ENCODE measurements at regions not wholly inside any gene's neighbourhood (a gene's known extent, or its start where the extent isn't known, plus 50 kb on each side); places are given as distances from the start of the nearest gene placed in this dataset.

GRCh38 chrX:39927380-39927779 lies 170.4 kb downstream of the BCOR start:
- Mint-ChIP-seq H3K4me3 (no peak overlapping the region), H3K9me3 (no peaks in the 10 kb centered on the region), H3K27me3 (no peaks in the 10 kb centered on the region), H3K36me3 (ENCODE audit: low read depth) (no peaks in the 10 kb centered on the region), H3K27ac (no peak overlapping the region), H3K4me1 (peaks cover 3% of the 10 kb centered on the region)
- DNase-seq: no peak
- intact Hi-C loops (cut with micrococcal nuclease): no loop called here

- peaks cover 3% of the 10 kb centered on the region for H3K4me1 Mint-ChIP-seq
- intact Hi-C loops (cut with micrococcal nuclease): no loop called here
- H3K36me3 Mint-ChIP-seq (ENCODE audit: low read depth): no peaks in the 10 kb centered on the region
- H3K4me3 Mint-ChIP-seq: no peak overlapping the region
- H3K27me3 Mint-ChIP-seq: no peaks in the 10 kb centered on the region
- no peak overlapping the region for H3K27ac Mint-ChIP-seq
- no peaks in the 10 kb centered on the region for H3K9me3 Mint-ChIP-seq
- DNase-seq: no peak
Measured at GRCh38 chrX:39928704-39929378, 168.9 kb downstream of the BCOR start.

GRCh38 chrX:39929379-39930025 lies 168.3 kb downstream of the BCOR start:
- Mint-ChIP-seq H3K9me3 (no peaks in the 10 kb centered on the region), H3K27ac (no peak overlapping the region), H3K4me1 (peaks cover 3% of the 10 kb centered on the region), H3K36me3 (ENCODE audit: low read depth) (no peaks in the 10 kb centered on the region), H3K27me3 (no peaks in the 10 kb centered on the region), H3K4me3 (no peak overlapping the region)
- DNase-seq: no peak
- intact Hi-C loops (cut with micrococcal nuclease): no loop called here

- DNase-seq: no peak
- H3K4me3 Mint-ChIP-seq: no peak overlapping the region
- H3K9me3 Mint-ChIP-seq: no peaks in the 10 kb centered on the region
- no peaks in the 10 kb centered on the region for H3K36me3 Mint-ChIP-seq (ENCODE audit: low read depth)
- no peaks in the 10 kb centered on the region for H3K27me3 Mint-ChIP-seq
- no peaks in the 10 kb centered on the region for H3K4me1 Mint-ChIP-seq
- H3K27ac Mint-ChIP-seq: no peak overlapping the region
- intact Hi-C loops (cut with micrococcal nuclease): no loop called here
Measured at GRCh38 chrX:39930786-39931528, 166.8 kb downstream of the BCOR start.

- Mint-ChIP-seq H3K9me3 (no peaks in the 10 kb centered on the region), H3K4me3 (no peak overlapping the region), H3K27me3 (no peaks in the 10 kb centered on the region), H3K4me1 (no peaks in the 10 kb centered on the region), H3K27ac (no peak overlapping the region), H3K36me3 (ENCODE audit: low read depth) (no peaks in the 10 kb centered on the region)
- intact Hi-C loops (cut with micrococcal nuclease): no loop called here
- no peak for DNase-seq
Measured at GRCh38 chrX:39931529-39932282, 166.1 kb downstream of the BCOR start.

- Mint-ChIP-seq H3K36me3 (ENCODE audit: low read depth) (no peaks in the 10 kb centered on the region), H3K9me3 (no peaks in the 10 kb centered on the region), H3K4me3 (no peak overlapping the region)
Measured at GRCh38 chrX:39935411-39936064, 162.2 kb downstream of the BCOR start.

GRCh38 chrX:39936886-39937770 lies 160.6 kb downstream of the BCOR start:
- Mint-ChIP-seq H3K4me1 (peaks cover 6% of the 10 kb centered on the region), H3K9me3 (no peaks in the 10 kb centered on the region), H3K36me3 (ENCODE audit: low read depth) (no peaks in the 10 kb centered on the region), H3K4me3 (peak overlapping the region; percentile 67), H3K27ac (peak overlapping the region; percentile 65), H3K27me3 (no peaks in the 10 kb centered on the region)
- peak; percentile 62 for DNase-seq
- intact Hi-C loops (cut with micrococcal nuclease): no loop called here

More at GRCh38 chrX:39935411-39936064, 162.2 kb downstream of the BCOR start:
- intact Hi-C loops (cut with micrococcal nuclease): no loop called here
- no peak overlapping the region for H3K27ac Mint-ChIP-seq
- H3K4me1 Mint-ChIP-seq: peaks cover 6% of the 10 kb centered on the region
- no peak for DNase-seq
- H3K27me3 Mint-ChIP-seq: no peaks in the 10 kb centered on the region

- H3K27me3 Mint-ChIP-seq: no peaks in the 10 kb centered on the region
- no peak overlapping the region for H3K4me3 Mint-ChIP-seq
- no peaks in the 10 kb centered on the region for H3K36me3 Mint-ChIP-seq (ENCODE audit: low read depth)
- H3K9me3 Mint-ChIP-seq: no peaks in the 10 kb centered on the region
- no peak overlapping the region for H3K27ac Mint-ChIP-seq
- intact Hi-C loops (cut with micrococcal nuclease): no loop called here
- H3K4me1 Mint-ChIP-seq: peaks cover 6% of the 10 kb centered on the region
- no peak for DNase-seq
Measured at GRCh38 chrX:39938466-39938865, 159.3 kb downstream of the BCOR start.

GRCh38 chrX:39939678-39940077 lies 158.1 kb downstream of the BCOR start:
- Mint-ChIP-seq H3K27me3 (no peaks in the 10 kb centered on the region), H3K36me3 (ENCODE audit: low read depth) (no peaks in the 10 kb centered on the region), H3K4me3 (no peak overlapping the region), H3K4me1 (peaks cover 6% of the 10 kb centered on the region), H3K27ac (no peak overlapping the region), H3K9me3 (no peaks in the 10 kb centered on the region)
- DNase-seq: no peak
- intact Hi-C loops (cut with micrococcal nuclease): no loop called here

GRCh38 chrX:39941332-39941920 lies 156.3 kb downstream of the BCOR start:
- no peaks in the 10 kb centered on the region for H3K36me3 Mint-ChIP-seq (ENCODE audit: low read depth)
- no peak overlapping the region for H3K4me3 Mint-ChIP-seq
- intact Hi-C loops (cut with micrococcal nuclease): no loop called here
- no peaks in the 10 kb centered on the region for H3K27me3 Mint-ChIP-seq
- DNase-seq: no peak
- H3K4me1 Mint-ChIP-seq: peaks cover 7% of the 10 kb centered on the region
- H3K27ac Mint-ChIP-seq: no peak overlapping the region
- no peaks in the 10 kb centered on the region for H3K9me3 Mint-ChIP-seq

GRCh38 chrX:39944416-39944815 lies 153.3 kb downstream of the BCOR start:
- Mint-ChIP-seq H3K9me3 (no peaks in the 10 kb centered on the region), H3K27me3 (no peaks in the 10 kb centered on the region), H3K4me1 (peaks cover 15% of the 10 kb centered on the region), H3K36me3 (ENCODE audit: low read depth) (no peaks in the 10 kb centered on the region), H3K27ac (no peak overlapping the region), H3K4me3 (no peak overlapping the region)
- no peak for DNase-seq
- intact Hi-C loops (cut with micrococcal nuclease): no loop called here

- no peak overlapping the region for H3K27ac Mint-ChIP-seq
- H3K4me1 Mint-ChIP-seq: peaks cover 18% of the 10 kb centered on the region
- no peak for DNase-seq
- no peak overlapping the region for H3K4me3 Mint-ChIP-seq
- no peaks in the 10 kb centered on the region for H3K27me3 Mint-ChIP-seq
- no peaks in the 10 kb centered on the region for H3K36me3 Mint-ChIP-seq (ENCODE audit: low read depth)
- H3K9me3 Mint-ChIP-seq: no peaks in the 10 kb centered on the region
- intact Hi-C loops (cut with micrococcal nuclease): no loop called here
Measured at GRCh38 chrX:39945709-39946108, 152.0 kb downstream of the BCOR start.
